Astrocyte of the spinal cord (primary cell): ENCODE measurements at regions not wholly inside any gene's neighbourhood (a gene's known extent, or its start where the extent isn't known, plus 50 kb on each side); places are given as distances from the start of the nearest gene placed in this dataset.

Experiments used
- DNase-seq: peaks from one replicate; pipeline ENCODE4 v3.0.0; 2011; ENCODE audit warnings: low read depth, low spot score
- H3K4me3 ChIP-seq: 2 replicates; pipeline ENCODE4 v1.5.1; 2011; ENCODE audit warnings: low read depth, mild to moderate bottlenecking, low read length, moderate library complexity
- in situ Hi-C: cut with HindIII; loops from 2 replicates; pipeline ENCODE4 v1.10.0; 2017; ENCODE audit warnings: low sequenced_read_pairs
- TF ChIP-seq, protein P1 (sequence below): IDR thresholded peaks from 2 replicates; pipeline ENCODE4 v1.5.1; 2012; ENCODE audit warnings: low read depth, mild to moderate bottlenecking, low read length, inconsistent platforms

DNA sequence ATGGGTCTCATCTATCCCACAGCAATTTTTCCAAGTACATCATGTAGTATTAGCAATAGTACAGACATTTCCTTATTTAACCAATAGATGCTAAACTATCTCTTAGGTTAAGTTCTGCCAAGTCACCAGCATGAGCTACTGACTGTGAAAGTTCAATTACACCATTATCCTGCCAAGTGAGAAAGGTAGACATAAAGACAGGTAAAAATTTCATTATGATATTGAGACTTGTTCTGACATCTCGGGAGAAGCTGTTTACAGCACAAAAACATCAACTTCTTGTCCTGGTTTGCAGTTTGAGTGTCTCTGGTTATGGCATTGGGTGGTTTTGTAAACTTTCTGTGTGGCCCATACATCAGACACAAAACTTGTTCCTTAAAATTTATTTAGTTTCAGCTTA, 622.4 kb upstream of the PCDH10 start:
- in situ Hi-C loops, result no loop called here
- DNase-seq, result no peak
- TF ChIP-seq, protein P1, sequence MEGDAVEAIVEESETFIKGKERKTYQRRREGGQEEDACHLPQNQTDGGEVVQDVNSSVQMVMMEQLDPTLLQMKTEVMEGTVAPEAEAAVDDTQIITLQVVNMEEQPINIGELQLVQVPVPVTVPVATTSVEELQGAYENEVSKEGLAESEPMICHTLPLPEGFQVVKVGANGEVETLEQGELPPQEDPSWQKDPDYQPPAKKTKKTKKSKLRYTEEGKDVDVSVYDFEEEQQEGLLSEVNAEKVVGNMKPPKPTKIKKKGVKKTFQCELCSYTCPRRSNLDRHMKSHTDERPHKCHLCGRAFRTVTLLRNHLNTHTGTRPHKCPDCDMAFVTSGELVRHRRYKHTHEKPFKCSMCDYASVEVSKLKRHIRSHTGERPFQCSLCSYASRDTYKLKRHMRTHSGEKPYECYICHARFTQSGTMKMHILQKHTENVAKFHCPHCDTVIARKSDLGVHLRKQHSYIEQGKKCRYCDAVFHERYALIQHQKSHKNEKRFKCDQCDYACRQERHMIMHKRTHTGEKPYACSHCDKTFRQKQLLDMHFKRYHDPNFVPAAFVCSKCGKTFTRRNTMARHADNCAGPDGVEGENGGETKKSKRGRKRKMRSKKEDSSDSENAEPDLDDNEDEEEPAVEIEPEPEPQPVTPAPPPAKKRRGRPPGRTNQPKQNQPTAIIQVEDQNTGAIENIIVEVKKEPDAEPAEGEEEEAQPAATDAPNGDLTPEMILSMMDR, result no peak
- no peak overlapping the region for H3K4me3 ChIP-seq

DNA sequence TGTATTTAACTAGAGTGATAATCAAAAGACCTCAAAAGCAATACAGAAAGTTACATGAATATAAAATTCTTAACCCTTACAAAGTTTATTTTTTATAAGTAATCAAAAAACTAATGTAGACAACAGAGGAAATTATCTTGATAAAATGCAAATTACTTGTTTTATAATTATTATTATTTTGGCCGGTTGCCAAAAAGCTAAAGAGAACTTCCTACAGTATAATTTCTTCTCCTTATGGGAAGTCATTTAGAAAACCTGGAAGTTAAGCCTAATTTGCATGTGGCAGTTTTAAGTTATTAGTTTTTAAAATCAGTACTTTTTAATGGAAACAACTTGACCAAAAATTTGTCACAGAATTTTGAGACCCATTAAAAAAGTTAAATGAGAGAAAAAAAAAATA, 621.3 kb upstream of the PCDH10 start:
- no peak overlapping the region for H3K4me3 ChIP-seq
- TF ChIP-seq, protein P1, result no peak
- in situ Hi-C loops, result no loop called here
- no peak for DNase-seq

DNA sequence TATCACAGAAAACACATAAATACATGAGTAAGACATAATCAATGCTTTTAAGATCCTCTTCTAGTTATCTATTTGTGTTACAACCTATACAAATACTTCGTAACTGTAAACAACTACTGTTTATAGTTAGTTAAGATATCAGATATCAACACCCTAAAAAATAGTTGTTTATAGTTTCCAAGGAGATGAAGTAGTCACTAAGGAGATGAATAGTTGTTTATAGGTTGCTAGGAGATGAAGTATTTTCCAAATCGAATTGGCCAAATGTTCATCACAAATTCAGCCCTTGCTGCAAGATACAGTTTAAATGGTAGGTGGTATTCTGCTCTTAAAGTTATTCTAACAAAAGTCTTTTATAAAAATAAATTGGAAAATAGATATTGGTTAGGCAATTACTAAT, 618.2 kb upstream of the PCDH10 start:
- in situ Hi-C loops, result no loop called here
- TF ChIP-seq, protein P1, result no peak
- no peak for DNase-seq
- no peak overlapping the region for H3K4me3 ChIP-seq

DNA sequence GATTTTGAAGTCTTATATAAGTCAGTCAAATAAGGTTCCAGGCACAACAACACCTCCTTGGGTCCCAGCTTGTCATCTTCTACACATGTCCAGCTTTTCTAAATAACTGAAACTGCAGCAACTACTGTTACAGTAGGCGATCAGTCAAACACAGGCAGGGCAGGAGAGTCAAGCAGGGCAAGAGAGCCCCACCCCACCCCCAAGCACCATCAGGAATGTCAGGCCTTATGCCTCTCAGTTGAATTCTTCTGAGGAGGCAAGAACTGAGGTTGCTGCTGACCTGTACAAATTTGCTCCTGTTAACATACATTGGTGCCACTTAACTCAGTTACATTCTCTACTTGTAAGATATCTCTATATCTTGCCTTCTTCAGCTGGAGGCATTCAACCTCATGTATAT, 608.8 kb upstream of the PCDH10 start:
- no peak for DNase-seq
- TF ChIP-seq, protein P1, result no peak
- in situ Hi-C loops, result no loop called here

DNA sequence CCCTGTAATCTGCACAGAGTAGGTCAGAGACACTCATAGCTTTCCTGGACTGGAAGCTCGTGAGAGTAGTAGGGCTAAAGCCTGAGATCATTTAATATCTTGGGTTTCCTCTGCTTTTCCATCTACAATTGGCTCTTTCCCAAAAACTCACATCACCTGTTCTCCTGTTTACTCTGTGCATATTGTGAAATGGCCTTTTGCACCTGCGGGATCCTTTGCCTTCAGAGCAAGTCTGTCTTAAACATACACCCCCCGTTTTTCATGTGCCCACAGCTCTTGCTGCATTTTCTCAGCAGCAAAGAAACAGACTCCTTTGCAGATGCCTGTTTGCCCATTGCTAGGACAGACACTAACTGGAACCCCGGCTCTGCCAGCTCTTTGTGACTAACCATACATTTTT, 608.3 kb upstream of the PCDH10 start:
- in situ Hi-C loops, result no loop called here
- H3K4me3 ChIP-seq, result no peak overlapping the region
- TF ChIP-seq, protein P1, result no peak
- no peak for DNase-seq

More for the DNA sequence above, 608.8 kb upstream of the PCDH10 start:
- H3K4me3 ChIP-seq, result no peak overlapping the region

DNA sequence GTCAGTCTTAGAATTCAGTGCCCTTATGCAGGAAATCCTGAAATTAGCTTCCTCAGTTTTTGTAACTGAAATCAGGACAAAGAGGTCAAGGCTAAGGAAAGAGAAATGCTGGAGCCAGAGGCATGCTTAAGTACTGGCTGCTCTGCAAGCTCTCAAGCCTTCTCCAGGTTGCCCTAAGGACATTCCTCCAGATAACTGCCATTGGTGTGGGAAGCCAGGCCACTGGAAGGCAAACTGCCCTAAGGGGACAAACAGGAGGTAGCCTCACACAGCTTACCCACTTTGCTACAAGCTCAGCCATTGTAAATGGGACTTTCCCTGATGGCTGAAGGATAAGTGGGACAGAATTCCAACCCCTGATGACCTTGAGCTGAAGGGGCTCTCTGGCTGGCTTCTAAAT, 606.9 kb upstream of the PCDH10 start:
- no peak for DNase-seq
- H3K4me3 ChIP-seq, result no peak overlapping the region
- TF ChIP-seq, protein P1, result no peak
- in situ Hi-C loops, result no loop called here

DNA sequence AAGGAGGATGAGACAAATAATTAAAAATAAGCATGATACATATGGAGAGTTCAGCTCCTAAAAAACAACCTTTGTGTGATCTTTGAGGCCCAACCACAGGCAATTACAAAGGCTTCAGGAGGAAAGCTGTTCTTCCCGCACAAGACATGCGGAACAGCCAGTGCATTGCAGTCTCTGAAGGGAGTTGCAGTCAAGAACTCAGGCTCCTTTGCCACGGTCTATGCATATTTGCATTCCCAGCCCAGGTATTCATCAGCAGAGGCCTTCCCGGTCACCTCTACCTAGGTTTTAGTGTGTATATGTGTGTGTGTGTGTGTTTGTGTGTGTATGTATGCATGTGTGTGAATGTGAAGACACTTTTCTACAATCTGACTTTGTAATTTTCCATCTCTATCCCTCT, 600.6 kb upstream of the PCDH10 start:
- H3K4me3 ChIP-seq, result no peak overlapping the region
- in situ Hi-C loops, result no loop called here
- no peak for DNase-seq
- TF ChIP-seq, protein P1, result no peak
